SK-N-SH treated with all-trans-retinoic acid at 6 μM for 48 hours (cell line): ENCODE measurements at regions not wholly inside any gene's neighbourhood (a gene's known extent, or its start where the extent isn't known, plus 50 kb on each side); places are given as distances from the start of the nearest gene placed in this dataset.

Experiments used
- CREB5 ChIP-seq: fragments of 250-450 bp; sonication (Bioruptor Pico); IDR thresholded peaks from 2 replicates; pipeline ENCODE4 v1.5.1; 2020; ENCODE audit warnings: low read depth, mild to moderate bottlenecking, moderate library complexity
- CSDC2 ChIP-seq: fragments of 250-450 bp; sonication (Bioruptor Pico); IDR thresholded peaks from 2 replicates; pipeline ENCODE4 v1.5.0; 2020; ENCODE audit warnings: mild to moderate bottlenecking, moderate library complexity
- CSRNP3 ChIP-seq: fragments of 250-450 bp; sonication (Bioruptor Pico); IDR thresholded peaks from 2 replicates; pipeline ENCODE4 v1.5.1; 2021; ENCODE audit warnings: mild to moderate bottlenecking, moderate library complexity
- ESRRG ChIP-seq: fragments of 250-450 bp; sonication (Bioruptor Pico); IDR thresholded peaks from 2 replicates; pipeline ENCODE4 v1.6.1; 2021; ENCODE audit warnings: mild to moderate bottlenecking
- RARB ChIP-seq: fragments of 250-450 bp; sonication (Bioruptor Pico); IDR thresholded peaks from 2 replicates; pipeline ENCODE4 v1.8.0; 2021; ENCODE audit warnings: mild to moderate bottlenecking, moderate library complexity
- SNAI2 ChIP-seq: fragments of 250-450 bp; sonication (Bioruptor Pico); IDR thresholded peaks from 2 replicates; pipeline ENCODE4 v1.5.0; 2020; ENCODE audit warnings: mild to moderate bottlenecking, moderate library complexity
- TCF4 ChIP-seq: fragments of 250-450 bp; sonication (Bioruptor Pico); IDR thresholded peaks from 2 replicates; pipeline ENCODE4 v1.8.0; 2021; ENCODE audit warnings: mild to moderate bottlenecking, moderate library complexity, borderline replicate concordance
- TOX ChIP-seq: fragments of 250-450 bp; sonication (Bioruptor Pico); IDR thresholded peaks from 2 replicates; pipeline ENCODE4 v1.8.0; 2021; ENCODE audit warnings: mild to moderate bottlenecking, moderate library complexity, borderline replicate concordance
- ZFP30 ChIP-seq: fragments of 450-650 bp; formaldehyde crosslinking; IDR thresholded peaks from 2 replicates; pipeline ENCODE4 v1.5.0; 2022; ENCODE audit warnings: mild to moderate bottlenecking, moderate library complexity
- ZNF70 ChIP-seq: fragments of 450-650 bp; formaldehyde crosslinking; IDR thresholded peaks from 2 replicates; pipeline ENCODE4 v1.5.0; 2020; ENCODE audit warnings: mild to moderate bottlenecking, moderate library complexity

GRCh38 chr11:70578831-70579230, 180.5 kb downstream of the CTTN start:
- no peak for TF ChIP-seq RARB (CRISPR knock-in tag)
- TF ChIP-seq CSDC2 (CRISPR knock-in tag) = no peak
- TF ChIP-seq TOX = no peak
- TF ChIP-seq TCF4 (CRISPR knock-in tag) = no peak
- no peak for TF ChIP-seq CREB5 (CRISPR knock-in tag)
- TF ChIP-seq ZNF70 = no peak
- TF ChIP-seq CSRNP3 (CRISPR knock-in tag) = no peak
- TF ChIP-seq SNAI2 (CRISPR knock-in tag) = no peak
- no peak for TF ChIP-seq ESRRG
- no peak for TF ChIP-seq ZFP30 (CRISPR knock-in tag)
